ENCODE measurements at regions not wholly inside any gene's neighbourhood (a gene's known extent, or its start where the extent isn't known, plus 50 kb on each side); places are given as distances from the start of the nearest gene placed in this dataset.

DNA sequence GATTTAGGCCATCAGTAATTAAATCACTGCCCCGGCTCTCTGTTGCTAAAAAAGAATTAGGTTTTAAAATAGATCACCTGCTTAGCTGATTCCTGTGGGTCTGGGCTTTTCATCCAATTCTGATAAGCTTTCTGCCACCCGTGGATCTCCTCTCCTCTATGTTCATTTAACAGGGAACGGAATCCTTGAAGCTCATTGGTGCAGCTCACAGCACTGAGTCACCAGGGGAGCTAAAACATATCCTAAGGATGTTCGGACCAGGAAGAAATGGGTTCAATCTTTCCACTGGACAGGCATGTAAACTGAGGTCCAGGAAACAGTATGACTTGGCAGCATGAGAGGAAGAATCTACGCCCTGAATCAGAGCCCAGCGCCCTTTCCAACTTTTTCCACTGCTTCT lies 267.1 kb upstream of the GRIA1 start:
- intact Hi-C loops (cut with DNase I; ENCODE audit: low total_unique reads), result no loop called here
- no peak overlapping the region for H3K4me3 ChIP-seq (ENCODE audit: low read depth, poor library complexity, severe bottlenecking)
- no peak for DNase-seq (ENCODE audit: low spot score in 2 of 2)
- TF ChIP-seq, protein P1, sequence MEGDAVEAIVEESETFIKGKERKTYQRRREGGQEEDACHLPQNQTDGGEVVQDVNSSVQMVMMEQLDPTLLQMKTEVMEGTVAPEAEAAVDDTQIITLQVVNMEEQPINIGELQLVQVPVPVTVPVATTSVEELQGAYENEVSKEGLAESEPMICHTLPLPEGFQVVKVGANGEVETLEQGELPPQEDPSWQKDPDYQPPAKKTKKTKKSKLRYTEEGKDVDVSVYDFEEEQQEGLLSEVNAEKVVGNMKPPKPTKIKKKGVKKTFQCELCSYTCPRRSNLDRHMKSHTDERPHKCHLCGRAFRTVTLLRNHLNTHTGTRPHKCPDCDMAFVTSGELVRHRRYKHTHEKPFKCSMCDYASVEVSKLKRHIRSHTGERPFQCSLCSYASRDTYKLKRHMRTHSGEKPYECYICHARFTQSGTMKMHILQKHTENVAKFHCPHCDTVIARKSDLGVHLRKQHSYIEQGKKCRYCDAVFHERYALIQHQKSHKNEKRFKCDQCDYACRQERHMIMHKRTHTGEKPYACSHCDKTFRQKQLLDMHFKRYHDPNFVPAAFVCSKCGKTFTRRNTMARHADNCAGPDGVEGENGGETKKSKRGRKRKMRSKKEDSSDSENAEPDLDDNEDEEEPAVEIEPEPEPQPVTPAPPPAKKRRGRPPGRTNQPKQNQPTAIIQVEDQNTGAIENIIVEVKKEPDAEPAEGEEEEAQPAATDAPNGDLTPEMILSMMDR (IDR thresholded peaks at IDR 0.05), result no peak
- TF ChIP-seq POLR2A (IDR thresholded peaks at IDR 0.05), result no peak
- WGBS, 2 donors, result 68 to 85% methylated on average over 6 of the region's 6 CpGs

GRCh38 chr5:153224651-153225050 lies 265.8 kb upstream of the GRIA1 start:
- TF ChIP-seq, protein P1 (IDR thresholded peaks at IDR 0.05), result no peak
- TF ChIP-seq POLR2A (IDR thresholded peaks at IDR 0.05), result no peak
- no peak for DNase-seq (ENCODE audit: low spot score in 2 of 2)
- H3K4me3 ChIP-seq (ENCODE audit: low read depth, poor library complexity, severe bottlenecking), result no peak overlapping the region
- intact Hi-C loops (cut with DNase I; ENCODE audit: low total_unique reads), result no loop called here

- intact Hi-C loops (cut with DNase I; ENCODE audit: low total_unique reads), result no loop called here
- TF ChIP-seq, protein P1 (IDR thresholded peaks at IDR 0.05), result no peak
- TF ChIP-seq POLR2A (IDR thresholded peaks at IDR 0.05), result no peak
- H3K4me3 ChIP-seq (ENCODE audit: low read depth, poor library complexity, severe bottlenecking), result no peak overlapping the region
- WGBS, 2 donors, result 63 to 79% methylated on average over 2 of the region's 2 CpGs
- no peak for DNase-seq (ENCODE audit: low spot score in 2 of 2)
Observed at GRCh38 chr5:153233933-153234332, 256.5 kb upstream of the GRIA1 start.

DNA sequence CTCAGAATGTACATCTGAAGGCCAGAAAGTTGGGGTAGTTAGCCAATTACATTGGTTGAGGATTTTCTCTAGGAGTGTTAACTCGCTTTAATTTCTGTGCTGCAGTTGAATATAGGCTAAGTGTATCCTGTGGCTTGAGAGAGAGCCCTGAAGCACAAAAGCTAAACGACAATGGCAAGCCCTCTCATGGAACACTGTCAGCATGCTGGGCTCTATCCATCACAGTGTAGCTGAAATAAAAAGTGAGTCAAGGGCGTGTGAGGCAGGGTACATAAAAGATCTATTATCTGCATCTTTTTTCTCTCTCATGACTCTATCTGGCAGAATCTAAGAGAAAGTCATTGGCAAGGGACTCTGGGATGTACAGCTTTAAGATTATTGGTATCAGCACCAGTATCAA lies 254.2 kb upstream of the GRIA1 start:
- no peak for DNase-seq (ENCODE audit: low spot score in 2 of 2)
- no peak overlapping the region for H3K4me3 ChIP-seq (ENCODE audit: low read depth, poor library complexity, severe bottlenecking)
- whole genome bisulfite sequencing, 2 donors, result 61 to 62% methylated on average over 3 of the region's 3 CpGs
- intact Hi-C loops (cut with DNase I; ENCODE audit: low total_unique reads), result no loop called here
- TF ChIP-seq POLR2A (IDR thresholded peaks at IDR 0.05), result no peak
- TF ChIP-seq, protein P1 (IDR thresholded peaks at IDR 0.05), result no peak

- no peak overlapping the region for H3K4me3 ChIP-seq (ENCODE audit: low read depth, poor library complexity, severe bottlenecking)
- intact Hi-C loops (cut with DNase I; ENCODE audit: low total_unique reads), result no loop called here
- no peak for DNase-seq (ENCODE audit: low spot score in 2 of 2)
- no peak for TF ChIP-seq POLR2A (IDR thresholded peaks at IDR 0.05)
- TF ChIP-seq, protein P1 (IDR thresholded peaks at IDR 0.05), result no peak
- 72% methylated on average over 1 of the region's 1 CpG for WGBS, 2 donors
Observed at GRCh38 chr5:153237671-153238332, 252.7 kb upstream of the GRIA1 start.

- no peak for DNase-seq (ENCODE audit: low spot score in 2 of 2)
- H3K4me3 ChIP-seq (ENCODE audit: low read depth, poor library complexity, severe bottlenecking), result no peak overlapping the region
- intact Hi-C loops (cut with DNase I; ENCODE audit: low total_unique reads), result no loop called here
- TF ChIP-seq, protein P1 (IDR thresholded peaks at IDR 0.05), result no peak
- no peak for TF ChIP-seq POLR2A (IDR thresholded peaks at IDR 0.05)
Observed at GRCh38 chr5:153257381-153257780, 233.1 kb upstream of the GRIA1 start.

All from lower leg skin (tissue), 4 donors.